Lower leg skin (tissue), 4 donors: ENCODE measurements at regions not wholly inside any gene's neighbourhood (a gene's known extent, or its start where the extent isn't known, plus 50 kb on each side); places are given as distances from the start of the nearest gene placed in this dataset.

Experiments used
- DNase-seq, 2 donors: peaks; one replicate each; pipeline ENCODE4 v3.0.0-alpha.2; 2019; ENCODE audit warnings: low spot score in 2 of 2
- H3K4me3 ChIP-seq: fragments of 200-600 bp; sonication (generic); 2 replicates; pipeline ENCODE4 v1.5.1; 2017; ENCODE audit warnings: mild to moderate bottlenecking, low read depth; ENCODE audit not compliant: poor library complexity, severe bottlenecking
- POLR2A ChIP-seq, 2 donors: fragments of 450-650 bp; IDR thresholded peaks; one replicate each; pipeline ENCODE4 v1.6.1; 2016 to 2017; ENCODE audit warnings: antibody characterized with exemption in 2 of 2, mild to moderate bottlenecking in 1 of 2, moderate library complexity in 1 of 2
- WGBS, 2 donors: methylation state at CpG; one replicate each; pipeline ENCODE4 v1.1.5; 2018; 5-methylcytosine and 5-hydroxymethylcytosine counted together
- intact Hi-C: fragments of 100-400 bp; cut with DNase I; formaldehyde crosslinking; loops from one replicate; pipeline ENCODE4 v1.15.0; 2023; ENCODE audit warnings: low total_unique reads
- TF ChIP-seq, protein P1 (sequence below), 3 donors: fragments of 450-650 bp; IDR thresholded peaks; one replicate each; pipeline ENCODE4 v1.5.1; 2016; ENCODE audit warnings: antibody characterized with exemption in 3 of 3, mild to moderate bottlenecking in 3 of 3, moderate library complexity in 2 of 3

DNA sequence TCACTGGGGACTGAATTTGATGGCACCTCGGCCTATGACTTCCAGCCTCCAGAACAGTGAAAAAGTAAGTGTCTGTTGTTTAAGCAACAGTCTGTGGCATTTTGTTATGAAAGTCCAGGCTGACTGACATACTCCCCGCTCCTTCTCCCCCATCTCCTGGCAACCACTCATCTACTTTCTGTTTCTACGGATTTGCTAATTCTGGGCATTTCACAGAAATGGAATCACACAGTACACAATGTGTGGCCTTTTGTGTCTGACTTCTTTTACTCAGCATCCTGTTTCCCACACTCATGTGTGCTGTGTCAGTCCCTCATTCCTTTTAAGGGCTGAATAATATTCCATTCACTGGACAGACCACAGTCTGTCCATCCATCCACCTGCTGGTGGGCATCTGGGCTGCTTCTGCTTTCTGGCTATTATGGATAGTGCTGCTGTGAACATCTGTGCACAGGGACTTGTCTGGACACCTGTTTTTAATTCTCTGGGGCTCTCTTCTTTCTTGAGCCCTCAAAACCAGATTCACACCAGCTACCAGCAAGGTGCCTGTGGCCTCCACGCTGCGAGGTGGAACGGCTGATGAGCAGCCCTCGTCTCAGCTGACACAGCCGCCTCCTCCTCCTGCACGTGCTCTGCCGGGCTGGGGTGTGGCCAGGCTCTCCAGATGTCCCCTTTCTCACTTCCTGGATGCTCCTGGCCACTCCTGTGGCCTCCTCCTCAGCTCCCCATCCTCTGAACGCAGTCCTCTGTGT lies 333.1 kb downstream of the CTTN start:
- DNase-seq = no peak
- intact Hi-C loops = no loop called here
- 73% methylated on average over 11 of the region's 11 CpGs for WGBS, 2 donors
- H3K4me3 ChIP-seq = no peak overlapping the region
- TF ChIP-seq, protein P1, sequence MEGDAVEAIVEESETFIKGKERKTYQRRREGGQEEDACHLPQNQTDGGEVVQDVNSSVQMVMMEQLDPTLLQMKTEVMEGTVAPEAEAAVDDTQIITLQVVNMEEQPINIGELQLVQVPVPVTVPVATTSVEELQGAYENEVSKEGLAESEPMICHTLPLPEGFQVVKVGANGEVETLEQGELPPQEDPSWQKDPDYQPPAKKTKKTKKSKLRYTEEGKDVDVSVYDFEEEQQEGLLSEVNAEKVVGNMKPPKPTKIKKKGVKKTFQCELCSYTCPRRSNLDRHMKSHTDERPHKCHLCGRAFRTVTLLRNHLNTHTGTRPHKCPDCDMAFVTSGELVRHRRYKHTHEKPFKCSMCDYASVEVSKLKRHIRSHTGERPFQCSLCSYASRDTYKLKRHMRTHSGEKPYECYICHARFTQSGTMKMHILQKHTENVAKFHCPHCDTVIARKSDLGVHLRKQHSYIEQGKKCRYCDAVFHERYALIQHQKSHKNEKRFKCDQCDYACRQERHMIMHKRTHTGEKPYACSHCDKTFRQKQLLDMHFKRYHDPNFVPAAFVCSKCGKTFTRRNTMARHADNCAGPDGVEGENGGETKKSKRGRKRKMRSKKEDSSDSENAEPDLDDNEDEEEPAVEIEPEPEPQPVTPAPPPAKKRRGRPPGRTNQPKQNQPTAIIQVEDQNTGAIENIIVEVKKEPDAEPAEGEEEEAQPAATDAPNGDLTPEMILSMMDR (IDR thresholded peaks at IDR 0.05) = no peak
- TF ChIP-seq POLR2A (IDR thresholded peaks at IDR 0.05) = no peak

DNA sequence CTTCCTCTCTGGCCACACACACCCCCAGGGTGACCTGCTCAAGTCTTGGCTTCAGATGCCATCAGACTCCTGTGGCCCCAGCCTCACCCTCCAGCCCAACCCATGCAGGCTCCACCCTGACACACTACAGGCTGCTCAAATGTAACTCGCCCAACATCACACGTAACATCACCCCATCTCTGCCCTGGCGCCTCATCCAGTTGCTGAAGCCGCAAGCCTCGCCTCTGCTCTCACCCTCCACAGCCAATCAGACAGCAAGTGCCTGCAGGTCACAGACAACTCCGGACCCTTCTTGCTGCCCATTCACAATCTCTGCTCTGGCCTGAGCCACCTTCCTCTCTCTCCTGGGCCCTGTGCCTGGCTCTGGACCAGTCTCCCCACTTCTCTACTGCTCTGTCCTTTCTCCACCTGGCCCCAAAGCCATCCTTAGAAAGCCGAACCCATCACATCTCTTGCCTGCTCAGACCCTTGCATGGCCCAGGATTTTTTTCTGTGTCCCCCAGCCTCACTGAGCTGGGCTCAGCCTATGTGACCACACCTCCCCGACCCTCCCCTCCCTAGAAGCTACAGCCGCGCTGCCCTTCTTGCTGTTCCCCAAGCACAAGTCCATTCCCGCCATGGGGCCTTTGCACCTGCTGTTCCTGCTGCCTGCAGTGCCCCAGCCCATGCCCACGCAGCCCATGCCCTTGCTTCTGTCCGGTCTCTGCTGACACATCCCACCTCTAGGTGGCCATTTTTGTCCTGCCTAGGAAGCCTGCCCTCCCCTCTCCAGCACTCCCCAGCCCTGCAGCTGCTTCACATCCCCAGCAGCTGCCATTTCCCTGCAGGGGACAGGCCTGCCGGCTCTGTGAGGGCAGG lies 333.9 kb downstream of the CTTN start:
- no peak for DNase-seq
- TF ChIP-seq, protein P1 (IDR thresholded peaks at IDR 0.05) = no peak
- no peak overlapping the region for H3K4me3 ChIP-seq
- intact Hi-C loops = no loop called here
- WGBS, 2 donors = 86 to 88% methylated on average over 14 of the region's 14 CpGs

DNA sequence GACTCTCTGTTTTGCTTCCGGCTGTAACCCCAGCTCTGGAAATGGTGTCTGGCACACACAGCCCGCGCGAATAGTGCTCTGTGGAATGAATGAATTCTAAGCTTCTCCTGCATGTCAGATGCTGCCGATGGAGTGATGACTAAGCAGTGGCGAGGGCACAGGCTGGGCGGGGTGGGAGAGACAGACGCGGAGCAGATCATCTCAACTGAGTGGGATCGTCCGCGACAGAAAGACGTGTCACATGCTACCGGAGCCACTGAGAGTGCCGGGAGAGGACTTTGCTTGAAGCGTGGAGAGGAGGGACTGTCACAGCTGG lies 334.5 kb downstream of the CTTN start:
- H3K4me3 ChIP-seq = no peak overlapping the region

DNA sequence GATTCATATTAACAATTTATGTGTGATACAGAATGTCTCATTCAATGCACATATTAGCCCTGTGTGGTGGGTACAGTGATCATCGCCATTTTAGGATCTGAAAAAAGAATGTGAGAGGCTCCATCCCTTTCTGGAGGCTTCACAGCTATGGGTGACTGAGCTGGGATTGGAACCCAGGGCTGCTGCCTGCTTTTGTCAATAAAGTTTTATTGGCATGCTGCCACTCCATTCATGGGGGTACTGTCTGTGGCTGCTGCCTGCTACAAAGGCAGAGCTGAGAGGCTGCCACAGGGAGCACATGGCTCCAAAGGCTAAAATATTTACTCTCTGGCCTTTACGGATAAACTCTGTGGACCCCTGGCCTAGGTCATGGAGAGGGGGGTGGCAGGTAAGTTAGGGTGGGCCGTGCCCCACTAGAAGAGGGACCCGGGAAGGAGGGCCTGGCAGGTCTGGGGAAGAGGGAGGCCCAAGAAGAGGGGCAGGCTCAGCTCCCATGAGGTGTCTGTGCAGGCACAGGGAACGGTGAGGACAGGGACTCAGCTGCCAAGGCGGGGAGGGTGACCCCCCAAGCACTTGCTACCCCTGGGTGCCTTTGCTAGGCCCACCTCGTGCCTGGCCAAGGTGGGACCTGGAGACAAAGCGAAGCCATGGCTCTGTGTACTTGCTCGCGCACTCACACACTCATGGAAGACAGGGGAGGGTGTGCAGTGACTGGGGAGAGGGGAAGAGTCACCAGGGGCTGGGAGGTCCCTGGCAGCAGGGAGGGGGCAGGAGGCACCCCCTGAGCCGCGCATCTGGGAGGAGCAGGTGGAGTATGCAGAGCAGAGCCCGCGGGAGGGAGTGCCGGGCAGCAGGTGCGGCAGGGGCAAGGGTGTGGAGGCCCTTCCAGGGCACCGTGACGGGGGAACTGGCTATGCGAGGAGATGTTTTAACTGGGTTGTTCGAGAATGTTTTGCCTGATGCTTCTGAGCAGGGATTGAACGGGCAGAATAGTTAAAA lies 335.3 kb downstream of the CTTN start:
- TF ChIP-seq, protein P1 (IDR thresholded peaks at IDR 0.05) = no peak
- no peak for TF ChIP-seq POLR2A (IDR thresholded peaks at IDR 0.05)
- intact Hi-C loops = no loop called here
- 86 to 87% methylated on average over 21 of the region's 21 CpGs for WGBS, 2 donors
- DNase-seq = no peak
- H3K4me3 ChIP-seq = no peak overlapping the region

More for the DNA sequence above, 334.5 kb downstream of the CTTN start:
- no peak for TF ChIP-seq POLR2A (IDR thresholded peaks at IDR 0.05)
- TF ChIP-seq, protein P1 (IDR thresholded peaks at IDR 0.05) = no peak
- WGBS, 2 donors = 74% methylated on average over 16 of the region's 16 CpGs
- intact Hi-C loops = no loop called here
- no peak for DNase-seq

DNA sequence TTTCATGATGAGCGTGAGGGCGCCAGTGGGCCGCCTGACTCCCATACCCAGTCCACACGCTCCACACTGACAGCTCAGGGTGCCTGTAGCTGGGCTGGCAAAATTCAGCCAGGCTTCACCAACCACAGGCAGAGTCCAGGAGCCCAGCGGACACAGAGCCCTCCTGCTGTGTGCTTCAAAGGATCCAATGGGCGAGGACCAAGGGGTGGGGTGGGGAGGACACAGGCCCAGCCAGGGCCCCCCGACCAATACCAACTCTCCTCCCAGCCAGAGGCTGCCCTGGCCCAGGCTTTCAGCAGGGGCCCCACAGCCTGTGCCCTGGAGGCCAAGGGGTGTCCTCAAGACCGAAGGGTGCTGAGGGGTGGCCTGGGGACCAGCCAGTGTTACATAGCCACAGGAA lies 336.1 kb downstream of the CTTN start:
- TF ChIP-seq, protein P1 (IDR thresholded peaks at IDR 0.05) = no peak
- no peak for TF ChIP-seq POLR2A (IDR thresholded peaks at IDR 0.05)
- no peak overlapping the region for H3K4me3 ChIP-seq
- intact Hi-C loops = no loop called here
- 91 to 98% methylated on average over 5 to 8 of the region's 8 CpGs for WGBS, 2 donors
- no peak for DNase-seq
